Smooth muscle cell (in vitro differentiated cells): ENCODE measurements at regions not wholly inside any gene's neighbourhood (a gene's known extent, or its start where the extent isn't known, plus 50 kb on each side); places are given as distances from the start of the nearest gene placed in this dataset.
"Not testable (repeated sequence)": the region's sequence is repeated elsewhere in the genome, so short reads cannot be mapped to it uniquely, and the experiment has no call there.

Experiments
- DNase-seq: peaks from one replicate; lab custom pipeline; 2025; ENCODE audit not compliant: unreplicated experiment; lab: John Stamatoyannopoulos, UW
- H2AFZ ChIP-seq: fragments of 200-600 bp; sonication (generic); 2 replicates; pipeline ENCODE4 v1.6.0; 2016; ENCODE audit warnings: antibody characterized with exemption, low read depth, mild to moderate bottlenecking
- H3F3A ChIP-seq: fragments of 200-600 bp; sonication (generic); 2 replicates; pipeline ENCODE4 v1.6.0; 2017; ENCODE audit warnings: antibody characterized with exemption, low read depth
- H3K27ac ChIP-seq: fragments of 200-600 bp; sonication (generic); 2 replicates; pipeline ENCODE4 v1.5.1; 2016; ENCODE audit warnings: low read depth, mild to moderate bottlenecking
- H3K27me3 ChIP-seq: fragments of 200-600 bp; sonication (generic); 2 replicates; pipeline ENCODE4 v1.6.1; 2016; ENCODE audit warnings: low read depth, mild to moderate bottlenecking
- H3K36me3 ChIP-seq: fragments of 200-600 bp; sonication (generic); 2 replicates; pipeline ENCODE4 v1.5.1; 2016; ENCODE audit warnings: low read depth
- H3K4me1 ChIP-seq: fragments of 200-600 bp; sonication (generic); 2 replicates; pipeline ENCODE4 v1.5.1; 2016; ENCODE audit warnings: low read depth
- H3K4me2 ChIP-seq: fragments of 200-600 bp; sonication (generic); 2 replicates; pipeline ENCODE4 v1.6.0; 2016; ENCODE audit warnings: mild to moderate bottlenecking
- H3K4me3 ChIP-seq: fragments of 200-600 bp; sonication (generic); 2 replicates; pipeline ENCODE4 v1.5.1; 2016; ENCODE audit warnings: mild to moderate bottlenecking
- H3K79me2 ChIP-seq: fragments of 200-600 bp; sonication (generic); 2 replicates; pipeline ENCODE4 v1.6.0; 2016; ENCODE audit warnings: low read depth, mild to moderate bottlenecking
- H3K9ac ChIP-seq: fragments of 200-600 bp; sonication (generic); 2 replicates; pipeline ENCODE4 v1.6.0; 2016; ENCODE audit warnings: low read depth
- H3K9me3 ChIP-seq: fragments of 200-600 bp; sonication (generic); replicated peaks from 2 replicates; pipeline ENCODE4 v1.5.1; 2016; ENCODE audit warnings: low read depth
- H4K20me1 ChIP-seq: fragments of 200-600 bp; sonication (generic); 2 replicates; pipeline ENCODE4 v1.6.0; 2016; ENCODE audit warnings: low read depth
- CTCF ChIP-seq: fragments of 200-600 bp; sonication (generic); IDR thresholded peaks from 2 replicates; pipeline ENCODE4 v1.5.1; 2017; ENCODE audit warnings: borderline replicate concordance, mild to moderate bottlenecking, antibody characterized with exemption; ENCODE audit not compliant: insufficient read depth, poor library complexity, severe bottlenecking
- WGBS: methylation state at CpG from one replicate; pipeline ENCODE4 v1.1.7; 2016; ENCODE audit warnings: low lambda C conversion rate; 5-methylcytosine and 5-hydroxymethylcytosine counted together

- Histone ChIP-seq H3K36me3 (no peaks in the 10 kb centered on the region), H3K27ac (peak overlapping the region; percentile 60), H3F3A (no peaks in the 10 kb centered on the region), H3K27me3 (no peaks in the 10 kb centered on the region), H3K9ac (no peak overlapping the region), H4K20me1 (no peaks in the 10 kb centered on the region), H3K79me2 (no peaks in the 10 kb centered on the region), H2AFZ (peak overlapping the region; percentile 62), H3K9me3 (no peaks in the 10 kb centered on the region), H3K4me1 (peaks cover 7% of the 10 kb centered on the region), H3K4me2 (peak overlapping the region; percentile 55), H3K4me3 (no peak overlapping the region)
- TF ChIP-seq CTCF, result no peak
- WGBS, result 86% methylated on average over 12 of the region's 12 CpGs
- no peak for DNase-seq
Observed at GRCh38 chr12:14216405-14217294, 148.8 kb upstream of the ATF7IP start.

- Histone ChIP-seq H3K79me2 (no peaks in the 10 kb centered on the region), H3K9ac (no peak overlapping the region), H3K27me3 (no peaks in the 10 kb centered on the region), H3K4me2 (no peak overlapping the region), H3K27ac (peak overlapping the region; percentile 28), H3F3A (no peaks in the 10 kb centered on the region), H3K36me3 (no peaks in the 10 kb centered on the region), H2AFZ (no peak overlapping the region), H3K9me3 (no peaks in the 10 kb centered on the region), H3K4me1 (peaks cover 7% of the 10 kb centered on the region), H4K20me1 (no peaks in the 10 kb centered on the region), H3K4me3 (no peak overlapping the region)
- no peak for TF ChIP-seq CTCF
- no peak for DNase-seq
- 83% methylated on average over 5 of the region's 5 CpGs for WGBS
Observed at GRCh38 chr12:14219156-14219555, 146.3 kb upstream of the ATF7IP start.

GRCh38 chr12:14219670-14220069 lies 145.8 kb upstream of the ATF7IP start:
- H2AFZ ChIP-seq, H3K9me3 ChIP-seq, H3K27me3 ChIP-seq, H3K4me2 ChIP-seq, H3K9ac ChIP-seq, DNase-seq, H3K27ac ChIP-seq, H4K20me1 ChIP-seq, H3F3A ChIP-seq, H3K36me3 ChIP-seq, H3K4me3 ChIP-seq, H3K4me1 ChIP-seq, H3K79me2 ChIP-seq: not testable (repeated sequence)
- WGBS, result 89% methylated on average over 2 of the region's 2 CpGs

- Histone ChIP-seq H3K4me3 (no peak overlapping the region), H3F3A (no peaks in the 10 kb centered on the region), H3K36me3 (no peaks in the 10 kb centered on the region), H3K4me2 (no peak overlapping the region), H3K27ac (no peak overlapping the region), H3K79me2 (no peaks in the 10 kb centered on the region), H3K9me3 (peaks cover 1% of the 10 kb centered on the region), H2AFZ (no peak overlapping the region), H4K20me1 (no peaks in the 10 kb centered on the region), H3K9ac (no peak overlapping the region), H3K27me3 (no peaks in the 10 kb centered on the region), H3K4me1 (no peaks in the 10 kb centered on the region)
- DNase-seq, result no peak
- no peak for TF ChIP-seq CTCF
- 97% methylated on average over 4 of the region's 4 CpGs for WGBS
Observed at GRCh38 chr12:14225064-14225463, 140.4 kb upstream of the ATF7IP start.

- peaks cover 14% of the 10 kb centered on the region for H3F3A ChIP-seq
- not testable (repeated sequence) for H2AFZ ChIP-seq, H3K9me3 ChIP-seq, H3K36me3 ChIP-seq, H3K4me3 ChIP-seq, H3K27ac ChIP-seq, H3K4me1 ChIP-seq, H3K4me2 ChIP-seq, H3K9ac ChIP-seq, H3K27me3 ChIP-seq, H4K20me1 ChIP-seq, DNase-seq, H3K79me2 ChIP-seq
- WGBS, result 74% methylated on average over 3 of the region's 3 CpGs
Observed at GRCh38 chr12:14235176-14235575, 130.3 kb upstream of the ATF7IP start.

GRCh38 chr12:14236641-14237040 lies 128.8 kb upstream of the ATF7IP start:
- not testable (repeated sequence) for H3K9ac ChIP-seq, H2AFZ ChIP-seq, H3K79me2 ChIP-seq, H3K4me3 ChIP-seq, H3K27me3 ChIP-seq, H3K4me2 ChIP-seq, H3K27ac ChIP-seq, DNase-seq, H3K4me1 ChIP-seq, H3K36me3 ChIP-seq, H3K9me3 ChIP-seq, H4K20me1 ChIP-seq
- WGBS, result 96% methylated on average over 3 of the region's 3 CpGs
- peaks cover 18% of the 10 kb centered on the region for H3F3A ChIP-seq
